Skeletal muscle satellite cell (primary cell): ENCODE measurements at regions not wholly inside any gene's neighbourhood (a gene's known extent, or its start where the extent isn't known, plus 50 kb on each side); places are given as distances from the start of the nearest gene placed in this dataset.

Experiments
- H3K27me3 ChIP-seq: 2 replicates; pipeline ENCODE4 v1.7.0; 2013; ENCODE audit warnings: low read length; ENCODE audit not compliant: control insufficient read depth, insufficient read depth
- H3K36me3 ChIP-seq: 2 replicates; pipeline ENCODE4 v1.7.0; 2013; ENCODE audit warnings: mild to moderate bottlenecking, control low read depth, low read length; ENCODE audit not compliant: insufficient read depth
- H3K4me1 ChIP-seq: 2 replicates; pipeline ENCODE4 v1.7.0; 2013; ENCODE audit warnings: low read length; ENCODE audit not compliant: control insufficient read depth, insufficient read depth
- H3K4me2 ChIP-seq: 2 replicates; pipeline ENCODE4 v1.7.0; 2013; ENCODE audit warnings: mild to moderate bottlenecking, low read length
- H3K4me3 ChIP-seq: 2 replicates; pipeline ENCODE4 v1.7.0; 2013; ENCODE audit warnings: low read length
- H3K9ac ChIP-seq: 2 replicates; pipeline ENCODE4 v1.7.0; 2013; ENCODE audit warnings: mild to moderate bottlenecking, low read depth, low read length, moderate library complexity
- H3K9me3 ChIP-seq: replicated peaks from 2 replicates; pipeline ENCODE4 v1.7.0; 2013; ENCODE audit warnings: mild to moderate bottlenecking, control low read depth, low read length

DNA sequence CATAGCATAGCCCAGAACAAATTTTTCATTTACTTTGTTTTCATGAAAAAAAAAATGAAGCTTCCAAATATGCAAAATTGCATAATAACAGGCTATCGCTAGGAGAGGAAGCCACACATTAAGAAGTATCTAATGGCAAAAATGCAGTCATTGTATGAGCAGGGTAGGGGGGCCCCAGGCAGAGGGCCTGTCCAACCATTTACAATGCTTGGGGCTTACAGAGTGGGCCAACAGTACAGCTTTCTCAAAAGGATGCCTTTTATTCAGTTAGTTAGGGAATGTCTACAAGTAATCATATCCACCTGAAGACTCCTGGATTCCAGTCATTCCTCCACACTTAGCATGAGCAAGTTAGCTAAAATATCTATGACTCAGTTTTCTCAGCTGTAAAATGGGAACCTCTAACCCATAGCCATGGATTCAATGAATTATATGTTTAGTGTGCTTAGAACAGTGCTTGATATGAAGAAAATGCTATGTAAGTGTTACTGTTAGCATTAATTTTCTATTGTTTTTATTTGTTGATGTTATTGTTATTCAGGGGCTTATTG, 117.7 kb downstream of the GAS1 start:
- no peaks in the 10 kb centered on the region for H3K9me3 ChIP-seq
- no peak overlapping the region for H3K4me3 ChIP-seq
- no peak overlapping the region for H3K4me2 ChIP-seq
- no peak overlapping the region for H3K9ac ChIP-seq
- no peaks in the 10 kb centered on the region for H3K36me3 ChIP-seq
- H3K4me1 ChIP-seq: no peaks in the 10 kb centered on the region
- no peaks in the 10 kb centered on the region for H3K27me3 ChIP-seq

DNA sequence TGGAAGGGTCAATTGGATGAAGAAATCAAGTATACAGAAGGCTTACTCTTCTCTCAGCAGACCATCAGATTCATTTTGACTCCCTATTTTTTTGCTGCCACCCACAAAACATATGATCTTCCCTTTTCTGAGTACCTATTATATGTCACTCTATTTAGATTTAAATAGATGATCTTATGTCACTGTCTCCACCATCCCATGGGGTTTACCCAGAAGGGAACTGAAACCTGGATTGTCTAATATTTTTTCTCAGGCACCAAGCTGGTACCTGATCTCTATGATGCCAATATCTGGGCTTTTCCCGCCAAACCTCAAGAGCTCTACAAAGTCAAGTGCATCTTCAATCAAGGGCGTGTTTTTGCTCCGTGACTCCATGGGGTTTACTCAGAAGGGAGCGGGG, 118.7 kb downstream of the GAS1 start:
- no peaks in the 10 kb centered on the region for H3K4me1 ChIP-seq
- H3K9me3 ChIP-seq: no peaks in the 10 kb centered on the region
- H3K27me3 ChIP-seq: no peaks in the 10 kb centered on the region
- no peak overlapping the region for H3K4me2 ChIP-seq
- H3K9ac ChIP-seq: no peak overlapping the region
- no peaks in the 10 kb centered on the region for H3K36me3 ChIP-seq
- no peak overlapping the region for H3K4me3 ChIP-seq

GRCh38 chr9:86827893-86828292, 119.4 kb downstream of the GAS1 start:
- H3K4me1 ChIP-seq: no peaks in the 10 kb centered on the region
- no peaks in the 10 kb centered on the region for H3K36me3 ChIP-seq

GRCh38 chr9:86825299-86825698, 122.0 kb downstream of the GAS1 start:
- H3K9ac ChIP-seq: no peak overlapping the region

More at GRCh38 chr9:86827893-86828292, 119.4 kb downstream of the GAS1 start:
- Histone ChIP-seq H3K4me2 (no peak overlapping the region), H3K4me3 (no peak overlapping the region), H3K27me3 (no peaks in the 10 kb centered on the region), H3K9ac (no peak overlapping the region), H3K9me3 (no peaks in the 10 kb centered on the region)

DNA sequence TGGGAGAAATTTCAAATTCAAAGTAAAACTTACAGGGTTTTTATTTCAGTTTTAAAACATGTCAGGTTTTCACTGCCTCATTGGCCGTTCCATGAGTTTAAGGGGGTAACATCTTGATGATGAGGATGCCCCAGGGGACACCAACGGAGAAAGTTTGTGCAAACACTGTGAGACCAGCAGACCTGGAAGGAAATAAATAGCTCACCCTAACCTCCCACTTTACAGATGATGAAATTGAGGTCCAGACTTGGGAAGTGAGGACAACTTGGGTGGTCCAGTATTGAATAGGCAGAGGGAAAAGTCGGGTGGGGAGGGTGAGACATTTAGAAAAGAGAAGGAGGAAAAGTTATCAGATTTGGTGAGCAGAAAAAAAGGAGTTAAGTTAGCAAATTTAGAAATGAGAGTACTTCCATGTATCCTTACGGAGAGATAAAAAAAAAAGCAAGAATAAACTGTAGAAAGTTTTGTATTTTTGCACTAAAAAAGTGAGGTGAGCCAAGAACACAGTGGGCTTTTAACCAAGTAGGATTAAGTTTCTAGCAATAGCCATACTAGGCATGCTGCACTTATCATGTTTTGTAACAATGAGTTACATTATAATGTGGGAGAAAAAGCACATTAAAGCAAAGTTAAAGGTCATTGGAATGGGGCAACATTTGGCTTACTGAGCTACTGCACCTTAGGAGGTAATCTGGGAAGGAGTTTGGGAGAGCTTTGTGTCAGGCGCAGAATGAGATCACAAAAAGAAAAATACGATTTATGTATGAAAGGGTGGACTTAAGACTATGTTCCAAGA, 125.1 kb downstream of the GAS1 start:
- peaks cover 14% of the 10 kb centered on the region for H3K4me1 ChIP-seq
- H3K4me3 ChIP-seq: no peak overlapping the region
- H3K9ac ChIP-seq: no peak overlapping the region
- H3K9me3 ChIP-seq: no peaks in the 10 kb centered on the region
- no peaks in the 10 kb centered on the region for H3K36me3 ChIP-seq
- H3K27me3 ChIP-seq: no peaks in the 10 kb centered on the region
- H3K4me2 ChIP-seq: peak overlapping the region; percentile 51

More at GRCh38 chr9:86825299-86825698, 122.0 kb downstream of the GAS1 start:
- Histone ChIP-seq H3K4me3 (no peak overlapping the region), H3K4me1 (peaks cover 14% of the 10 kb centered on the region), H3K36me3 (no peaks in the 10 kb centered on the region), H3K27me3 (no peaks in the 10 kb centered on the region), H3K4me2 (no peak overlapping the region), H3K9me3 (no peaks in the 10 kb centered on the region)

DNA sequence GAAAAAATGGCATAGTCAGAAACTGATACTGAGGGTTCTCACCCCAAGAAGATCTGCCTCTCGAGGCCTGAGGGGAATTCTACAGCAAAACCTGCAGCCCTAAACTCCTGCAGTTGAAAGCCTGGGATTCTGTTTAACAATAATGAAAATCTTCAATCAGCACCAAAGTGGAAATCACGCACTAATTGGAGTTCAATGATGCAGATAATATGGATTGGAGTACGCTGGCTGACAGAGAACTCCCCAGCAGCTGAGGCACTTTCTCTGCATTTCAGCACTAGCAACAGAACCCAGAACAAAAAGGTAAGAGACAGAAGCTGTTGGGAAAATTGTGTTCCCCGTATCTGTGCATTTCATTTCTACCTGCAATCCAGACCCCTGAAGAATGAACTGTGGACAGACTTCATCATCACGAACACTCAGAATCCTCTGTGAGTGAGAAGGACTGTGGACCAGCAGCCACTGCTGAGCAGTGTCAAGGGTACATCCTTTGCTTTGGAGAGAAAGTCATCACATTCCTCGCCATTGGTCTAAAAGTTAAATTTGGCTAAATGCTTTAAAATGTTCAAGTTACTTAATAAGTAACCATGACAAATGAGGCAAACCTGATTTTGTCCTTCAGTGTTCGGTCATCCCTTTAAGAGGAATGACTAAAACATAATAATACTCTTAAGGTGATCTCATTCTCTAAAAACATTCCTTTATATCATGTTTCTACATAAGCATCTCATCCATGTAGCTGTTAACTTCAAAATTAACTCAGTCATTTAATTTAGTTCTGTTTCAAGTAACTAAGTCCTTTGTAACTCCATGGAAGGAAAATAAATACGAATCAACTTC, 126.1 kb downstream of the GAS1 start:
- H3K9me3 ChIP-seq: no peaks in the 10 kb centered on the region
- H3K4me1 ChIP-seq: peaks cover 14% of the 10 kb centered on the region
- no peaks in the 10 kb centered on the region for H3K36me3 ChIP-seq
- peak overlapping the region; percentile 51 for H3K4me2 ChIP-seq
- no peaks in the 10 kb centered on the region for H3K27me3 ChIP-seq
- H3K4me3 ChIP-seq: no peak overlapping the region
- H3K9ac ChIP-seq: no peak overlapping the region

- Histone ChIP-seq H3K4me2 (no peak overlapping the region), H3K27me3 (no peaks in the 10 kb centered on the region), H3K4me1 (peaks cover 14% of the 10 kb centered on the region), H3K9ac (no peak overlapping the region), H3K4me3 (no peak overlapping the region), H3K36me3 (no peaks in the 10 kb centered on the region), H3K9me3 (no peaks in the 10 kb centered on the region)
Measured at GRCh38 chr9:86819552-86819951, 127.8 kb downstream of the GAS1 start.

GRCh38 chr9:86818636-86819035, 128.7 kb downstream of the GAS1 start:
- Histone ChIP-seq H3K4me2 (no peak overlapping the region), H3K9ac (no peak overlapping the region), H3K4me1 (peaks cover 14% of the 10 kb centered on the region), H3K4me3 (no peak overlapping the region), H3K36me3 (no peaks in the 10 kb centered on the region), H3K27me3 (peaks cover 5% of the 10 kb centered on the region), H3K9me3 (no peaks in the 10 kb centered on the region)

GRCh38 chr9:86816868-86817267, 130.4 kb downstream of the GAS1 start:
- H3K9ac ChIP-seq: no peak overlapping the region
- no peaks in the 10 kb centered on the region for H3K9me3 ChIP-seq
- H3K4me3 ChIP-seq: no peak overlapping the region
- H3K27me3 ChIP-seq: peaks cover 5% of the 10 kb centered on the region
- H3K4me2 ChIP-seq: no peak overlapping the region
- H3K4me1 ChIP-seq: peaks cover 12% of the 10 kb centered on the region
- H3K36me3 ChIP-seq: no peaks in the 10 kb centered on the region

GRCh38 chr9:86816366-86816765, 130.9 kb downstream of the GAS1 start:
- Histone ChIP-seq H3K36me3 (no peaks in the 10 kb centered on the region), H3K27me3 (peaks cover 5% of the 10 kb centered on the region)

DNA sequence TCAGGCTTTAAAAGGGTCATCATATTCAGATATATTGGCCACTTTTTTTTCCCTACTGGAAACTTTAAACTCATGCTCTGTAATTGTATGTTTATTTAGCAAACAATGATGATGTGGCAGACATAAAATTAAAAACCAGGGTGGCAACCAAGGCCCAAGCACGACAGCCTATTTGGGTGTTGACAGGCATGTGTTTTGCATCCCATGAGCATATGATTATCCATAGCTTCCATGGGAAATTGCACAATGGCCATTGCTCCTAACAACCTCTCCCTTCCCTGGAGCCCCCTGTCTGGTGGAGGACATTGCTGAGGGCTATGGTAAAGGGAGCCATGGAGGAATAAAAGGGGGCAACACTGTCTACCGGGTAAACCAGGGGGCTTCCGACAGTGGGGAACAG, 134.7 kb downstream of the GAS1 start:
- Histone ChIP-seq H3K4me2 (no peak overlapping the region), H3K9ac (no peak overlapping the region), H3K4me3 (no peak overlapping the region), H3K36me3 (no peaks in the 10 kb centered on the region), H3K4me1 (no peaks in the 10 kb centered on the region), H3K27me3 (peaks cover 5% of the 10 kb centered on the region), H3K9me3 (no peaks in the 10 kb centered on the region)

More at GRCh38 chr9:86816366-86816765, 130.9 kb downstream of the GAS1 start:
- H3K9me3 ChIP-seq: no peaks in the 10 kb centered on the region
- peaks cover 7% of the 10 kb centered on the region for H3K4me1 ChIP-seq
- H3K4me2 ChIP-seq: no peak overlapping the region
- H3K9ac ChIP-seq: no peak overlapping the region
- no peak overlapping the region for H3K4me3 ChIP-seq
